SU-DHL-6 (cell line): ENCODE measurements at regions not wholly inside any gene's neighbourhood (a gene's known extent, or its start where the extent isn't known, plus 50 kb on each side); places are given as distances from the start of the nearest gene placed in this dataset.

ENCODE experiments used
- CTCF ChIP-seq: fragments of 200-600 bp; sonication (generic); IDR thresholded peaks from one replicate; pipeline ENCODE4 v1.5.1; 2017; ENCODE audit warnings: antibody characterized with exemption, mild to moderate bottlenecking, low read length, moderate library complexity; ENCODE audit not compliant: insufficient read depth, poor library complexity, severe bottlenecking
- EZH2phosphoT487 ChIP-seq: fragments of 200-600 bp; sonication (generic), shearing (Covaris generic); conservative IDR thresholded peaks from 2 replicates; pipeline ENCODE4 v1.6.1; 2018; ENCODE audit warnings: mild to moderate bottlenecking, antibody characterized with exemption, low read length, moderate library complexity, mixed read lengths

GRCh38 chr22:33220476-33221080 is 162.4 kb upstream of the SYN3 start:
- no peak for TF ChIP-seq CTCF
- TF ChIP-seq EZH2phosphoT487 = no peak
